ENCODE measurements at regions not wholly inside any gene's neighbourhood (a gene's known extent, or its start where the extent isn't known, plus 50 kb on each side); places are given as distances from the start of the nearest gene placed in this dataset.

DNA sequence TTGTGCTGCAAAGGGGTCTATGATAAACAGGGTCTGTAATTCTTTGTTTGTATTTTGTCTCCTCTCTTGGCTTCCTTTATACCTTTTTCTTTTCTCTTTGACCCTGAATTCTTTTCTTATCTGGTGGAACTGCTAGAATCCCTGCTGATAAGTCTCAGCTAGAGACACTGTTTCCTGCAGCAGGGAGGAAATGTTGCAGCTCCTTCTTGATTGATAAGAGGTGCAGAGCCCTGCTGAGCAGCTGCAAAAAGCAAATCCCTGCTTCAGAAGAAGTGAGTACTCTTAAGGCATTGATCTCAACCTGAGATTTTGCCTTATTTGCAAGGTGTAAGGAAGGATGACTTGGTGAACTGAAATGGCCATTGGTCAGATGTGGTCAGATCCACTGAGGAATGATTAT is 167.8 kb downstream of the NUP35 start:
- TF ChIP-seq, protein P1, sequence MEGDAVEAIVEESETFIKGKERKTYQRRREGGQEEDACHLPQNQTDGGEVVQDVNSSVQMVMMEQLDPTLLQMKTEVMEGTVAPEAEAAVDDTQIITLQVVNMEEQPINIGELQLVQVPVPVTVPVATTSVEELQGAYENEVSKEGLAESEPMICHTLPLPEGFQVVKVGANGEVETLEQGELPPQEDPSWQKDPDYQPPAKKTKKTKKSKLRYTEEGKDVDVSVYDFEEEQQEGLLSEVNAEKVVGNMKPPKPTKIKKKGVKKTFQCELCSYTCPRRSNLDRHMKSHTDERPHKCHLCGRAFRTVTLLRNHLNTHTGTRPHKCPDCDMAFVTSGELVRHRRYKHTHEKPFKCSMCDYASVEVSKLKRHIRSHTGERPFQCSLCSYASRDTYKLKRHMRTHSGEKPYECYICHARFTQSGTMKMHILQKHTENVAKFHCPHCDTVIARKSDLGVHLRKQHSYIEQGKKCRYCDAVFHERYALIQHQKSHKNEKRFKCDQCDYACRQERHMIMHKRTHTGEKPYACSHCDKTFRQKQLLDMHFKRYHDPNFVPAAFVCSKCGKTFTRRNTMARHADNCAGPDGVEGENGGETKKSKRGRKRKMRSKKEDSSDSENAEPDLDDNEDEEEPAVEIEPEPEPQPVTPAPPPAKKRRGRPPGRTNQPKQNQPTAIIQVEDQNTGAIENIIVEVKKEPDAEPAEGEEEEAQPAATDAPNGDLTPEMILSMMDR (IDR thresholded peaks at IDR 0.05; ENCODE audit: low read length), result no peak
- no peak for TF ChIP-seq EZH2 (IDR thresholded peaks at IDR 0.05; ENCODE audit: borderline replicate concordance, low read length)

All from OCI-LY1 (cell line).